ENCODE measurements at regions not wholly inside any gene's neighbourhood (a gene's known extent, or its start where the extent isn't known, plus 50 kb on each side); places are given as distances from the start of the nearest gene placed in this dataset.

- H3K27me3 ChIP-seq (ENCODE audit: insufficient read depth, poor library complexity, severe bottlenecking): no peaks in the 10 kb centered on the region
- no peaks in the 10 kb centered on the region for H3K36me3 ChIP-seq (ENCODE audit: low read depth)
- no peaks in the 10 kb centered on the region for H3K4me1 ChIP-seq (ENCODE audit: insufficient read depth, poor library complexity, severe bottlenecking)
- DNase-seq (ENCODE audit: low spot score): no peak
- no peak for TF ChIP-seq CTCF (IDR thresholded peaks at IDR 0.05; ENCODE audit: poor library complexity, severe bottlenecking)
- ATAC-seq (ENCODE audit: low read depth): no peak
- H3K9me3 ChIP-seq (ENCODE audit: severe bottlenecking): no peaks in the 10 kb centered on the region
- H3K27ac ChIP-seq (ENCODE audit: poor library complexity, severe bottlenecking): no peak overlapping the region
- H3K4me3 ChIP-seq (ENCODE audit: severe bottlenecking): no peak overlapping the region
These were observed 333.5 kb upstream of the NRG3 start for GRCh38 chr10:81541517-81541916.

- no peaks in the 10 kb centered on the region for H3K4me1 ChIP-seq (ENCODE audit: insufficient read depth, poor library complexity, severe bottlenecking)
- no peak for TF ChIP-seq CTCF (IDR thresholded peaks at IDR 0.05; ENCODE audit: poor library complexity, severe bottlenecking)
- ATAC-seq (ENCODE audit: low read depth) (no peak), DNase-seq (ENCODE audit: low spot score) (no peak)
- no peaks in the 10 kb centered on the region for H3K27me3 ChIP-seq (ENCODE audit: insufficient read depth, poor library complexity, severe bottlenecking)
- H3K9me3 ChIP-seq (ENCODE audit: severe bottlenecking): no peaks in the 10 kb centered on the region
- no peaks in the 10 kb centered on the region for H3K36me3 ChIP-seq (ENCODE audit: low read depth)
- no peak overlapping the region for H3K4me3 ChIP-seq (ENCODE audit: severe bottlenecking)
- H3K27ac ChIP-seq (ENCODE audit: poor library complexity, severe bottlenecking): no peak overlapping the region
These were observed 328.8 kb upstream of the NRG3 start for GRCh38 chr10:81546243-81546642.

- H3K36me3 ChIP-seq (ENCODE audit: low read depth): no peaks in the 10 kb centered on the region
- ATAC-seq (ENCODE audit: low read depth): no peak
- H3K4me1 ChIP-seq (ENCODE audit: insufficient read depth, poor library complexity, severe bottlenecking): no peaks in the 10 kb centered on the region
- no peak overlapping the region for H3K27ac ChIP-seq (ENCODE audit: poor library complexity, severe bottlenecking)
- no peaks in the 10 kb centered on the region for H3K9me3 ChIP-seq (ENCODE audit: severe bottlenecking)
- no peaks in the 10 kb centered on the region for H3K27me3 ChIP-seq (ENCODE audit: insufficient read depth, poor library complexity, severe bottlenecking)
- no peak overlapping the region for H3K4me3 ChIP-seq (ENCODE audit: severe bottlenecking)
- no peak for DNase-seq (ENCODE audit: low spot score)
- no peak for TF ChIP-seq CTCF (IDR thresholded peaks at IDR 0.05; ENCODE audit: poor library complexity, severe bottlenecking)
These were observed 326.8 kb upstream of the NRG3 start for GRCh38 chr10:81548160-81548559.

- H3K27me3 ChIP-seq (ENCODE audit: insufficient read depth, poor library complexity, severe bottlenecking): no peaks in the 10 kb centered on the region
- DNase-seq (ENCODE audit: low spot score): no peak
- TF ChIP-seq CTCF (IDR thresholded peaks at IDR 0.05; ENCODE audit: poor library complexity, severe bottlenecking): no peak
- H3K9me3 ChIP-seq (ENCODE audit: severe bottlenecking): no peaks in the 10 kb centered on the region
- no peaks in the 10 kb centered on the region for H3K36me3 ChIP-seq (ENCODE audit: low read depth)
- H3K27ac ChIP-seq (ENCODE audit: poor library complexity, severe bottlenecking): no peak overlapping the region
- H3K4me3 ChIP-seq (ENCODE audit: severe bottlenecking): no peak overlapping the region
- no peaks in the 10 kb centered on the region for H3K4me1 ChIP-seq (ENCODE audit: insufficient read depth, poor library complexity, severe bottlenecking)
- no peak for ATAC-seq (ENCODE audit: low read depth)
These were observed 310.9 kb upstream of the NRG3 start for GRCh38 chr10:81564143-81564542.

- H3K27ac ChIP-seq (ENCODE audit: poor library complexity, severe bottlenecking): no peak overlapping the region
- no peaks in the 10 kb centered on the region for H3K27me3 ChIP-seq (ENCODE audit: insufficient read depth, poor library complexity, severe bottlenecking)
- no peaks in the 10 kb centered on the region for H3K4me1 ChIP-seq (ENCODE audit: insufficient read depth, poor library complexity, severe bottlenecking)
- H3K36me3 ChIP-seq (ENCODE audit: low read depth): no peaks in the 10 kb centered on the region
- TF ChIP-seq CTCF (IDR thresholded peaks at IDR 0.05; ENCODE audit: poor library complexity, severe bottlenecking): no peak
- DNase-seq (ENCODE audit: low spot score): no peak
- no peaks in the 10 kb centered on the region for H3K9me3 ChIP-seq (ENCODE audit: severe bottlenecking)
- H3K4me3 ChIP-seq (ENCODE audit: severe bottlenecking): no peak overlapping the region
- ATAC-seq (ENCODE audit: low read depth): no peak
These were observed 305.5 kb upstream of the NRG3 start for GRCh38 chr10:81569488-81569887.

All from RWPE2 (cell line).